ENCODE measurements at regions not wholly inside any gene's neighbourhood (a gene's known extent, or its start where the extent isn't known, plus 50 kb on each side); places are given as distances from the start of the nearest gene placed in this dataset.

DNA sequence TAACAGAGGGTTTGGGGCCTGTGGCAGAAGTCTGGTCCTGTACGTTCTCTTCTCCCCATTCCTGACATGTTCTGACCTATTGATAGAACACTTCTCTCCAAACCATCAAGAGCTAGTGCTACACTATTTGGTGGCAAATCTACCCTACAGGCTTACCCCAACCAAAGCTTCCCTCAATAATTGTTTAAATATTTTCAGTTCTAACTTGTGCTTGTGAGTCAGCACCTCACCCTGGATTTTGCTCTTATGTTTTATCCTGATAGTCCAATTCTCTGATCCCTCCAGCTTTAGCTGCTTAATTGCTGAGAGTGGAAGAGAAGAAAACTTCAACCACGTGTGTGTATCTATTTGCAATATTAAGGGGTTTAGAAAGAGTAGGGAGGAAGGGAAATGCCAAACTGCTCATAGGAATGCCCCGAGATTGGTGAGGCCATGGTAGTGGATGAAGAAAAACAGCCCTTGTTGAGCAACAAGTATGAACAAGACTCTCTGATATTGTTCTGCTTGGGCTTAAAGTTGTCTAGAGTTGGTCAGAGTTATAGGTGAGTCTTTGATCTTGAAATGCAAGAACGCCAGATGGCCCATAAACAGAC, 67.8 kb upstream of the PARD3B start:
- TF ChIP-seq, protein P1, sequence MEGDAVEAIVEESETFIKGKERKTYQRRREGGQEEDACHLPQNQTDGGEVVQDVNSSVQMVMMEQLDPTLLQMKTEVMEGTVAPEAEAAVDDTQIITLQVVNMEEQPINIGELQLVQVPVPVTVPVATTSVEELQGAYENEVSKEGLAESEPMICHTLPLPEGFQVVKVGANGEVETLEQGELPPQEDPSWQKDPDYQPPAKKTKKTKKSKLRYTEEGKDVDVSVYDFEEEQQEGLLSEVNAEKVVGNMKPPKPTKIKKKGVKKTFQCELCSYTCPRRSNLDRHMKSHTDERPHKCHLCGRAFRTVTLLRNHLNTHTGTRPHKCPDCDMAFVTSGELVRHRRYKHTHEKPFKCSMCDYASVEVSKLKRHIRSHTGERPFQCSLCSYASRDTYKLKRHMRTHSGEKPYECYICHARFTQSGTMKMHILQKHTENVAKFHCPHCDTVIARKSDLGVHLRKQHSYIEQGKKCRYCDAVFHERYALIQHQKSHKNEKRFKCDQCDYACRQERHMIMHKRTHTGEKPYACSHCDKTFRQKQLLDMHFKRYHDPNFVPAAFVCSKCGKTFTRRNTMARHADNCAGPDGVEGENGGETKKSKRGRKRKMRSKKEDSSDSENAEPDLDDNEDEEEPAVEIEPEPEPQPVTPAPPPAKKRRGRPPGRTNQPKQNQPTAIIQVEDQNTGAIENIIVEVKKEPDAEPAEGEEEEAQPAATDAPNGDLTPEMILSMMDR (IDR thresholded peaks at IDR 0.05) = no peak
- TF ChIP-seq EP300 (IDR thresholded peaks at IDR 0.05) = no peak
